ENCODE measurements at regions not wholly inside any gene's neighbourhood (a gene's known extent, or its start where the extent isn't known, plus 50 kb on each side); places are given as distances from the start of the nearest gene placed in this dataset.

- DNase-seq (ENCODE audit: low read depth, low spot score) = no peak
- Histone ChIP-seq H3K9me3 (ENCODE audit: low read depth, low read length) (no peaks in the 10 kb centered on the region), H3K36me3 (ENCODE audit: insufficient read depth, low read length) (no peaks in the 10 kb centered on the region), H3K9ac (ENCODE audit: insufficient read length) (no peak overlapping the region), H3K27ac (no peak overlapping the region), H3K4me3 (peak overlapping the region; percentile 40)
- TF ChIP-seq EZH2 (IDR thresholded peaks at IDR 0.05) (no peak), POLR2AphosphoS5 (IDR thresholded peaks at IDR 0.05; ENCODE audit: borderline replicate concordance, low read depth, low read length) (no peak), FOXP2 (optimal IDR thresholded peaks at IDR 0.05; ENCODE audit: control extremely low read depth, extremely low read length, insufficient read depth) (no peak)
Measured at GRCh38 chr6:40950986-40951698, 87.9 kb downstream of the UNC5CL start.

- DNase-seq (ENCODE audit: low read depth, low spot score) = no peak
- Histone ChIP-seq H3K36me3 (ENCODE audit: insufficient read depth, low read length) (no peaks in the 10 kb centered on the region), H3K9me3 (ENCODE audit: low read depth, low read length) (no peaks in the 10 kb centered on the region), H3K9ac (ENCODE audit: insufficient read length) (no peak overlapping the region), H3K4me3 (no peak overlapping the region), H3K27ac (no peak overlapping the region)
- TF ChIP-seq POLR2AphosphoS5 (IDR thresholded peaks at IDR 0.05; ENCODE audit: borderline replicate concordance, low read depth, low read length) = no peak
- TF ChIP-seq EZH2 (IDR thresholded peaks at IDR 0.05) = no peak
- no peak for TF ChIP-seq FOXP2 (optimal IDR thresholded peaks at IDR 0.05; ENCODE audit: control extremely low read depth, extremely low read length, insufficient read depth)
Measured at GRCh38 chr6:40948570-40948969, 90.5 kb downstream of the UNC5CL start.

- TF ChIP-seq POLR2AphosphoS5 (IDR thresholded peaks at IDR 0.05; ENCODE audit: borderline replicate concordance, low read depth, low read length) (no peak), EZH2 (IDR thresholded peaks at IDR 0.05) (no peak), FOXP2 (optimal IDR thresholded peaks at IDR 0.05; ENCODE audit: control extremely low read depth, extremely low read length, insufficient read depth) (no peak)
- Histone ChIP-seq H3K9me3 (ENCODE audit: low read depth, low read length) (no peaks in the 10 kb centered on the region), H3K27ac (no peak overlapping the region), H3K4me3 (no peak overlapping the region), H3K9ac (ENCODE audit: insufficient read length) (no peak overlapping the region), H3K36me3 (ENCODE audit: insufficient read depth, low read length) (no peaks in the 10 kb centered on the region)
- DNase-seq (ENCODE audit: low read depth, low spot score) = no peak
Measured at GRCh38 chr6:40947876-40948526, 91.0 kb downstream of the UNC5CL start.

- no peak for DNase-seq (ENCODE audit: low read depth, low spot score)
- Histone ChIP-seq H3K36me3 (ENCODE audit: insufficient read depth, low read length) (no peaks in the 10 kb centered on the region), H3K4me3 (no peak overlapping the region), H3K9me3 (ENCODE audit: low read depth, low read length) (no peaks in the 10 kb centered on the region), H3K9ac (ENCODE audit: insufficient read length) (no peak overlapping the region), H3K27ac (no peak overlapping the region)
- no peak for TF ChIP-seq EZH2 (IDR thresholded peaks at IDR 0.05)
- no peak for TF ChIP-seq FOXP2 (optimal IDR thresholded peaks at IDR 0.05; ENCODE audit: control extremely low read depth, extremely low read length, insufficient read depth)
- no peak for TF ChIP-seq POLR2AphosphoS5 (IDR thresholded peaks at IDR 0.05; ENCODE audit: borderline replicate concordance, low read depth, low read length)
Measured at GRCh38 chr6:40946738-40947301, 92.2 kb downstream of the UNC5CL start.

- no peak for DNase-seq (ENCODE audit: low read depth, low spot score)
- no peaks in the 10 kb centered on the region for H3K9me3 ChIP-seq (ENCODE audit: low read depth, low read length)
- no peak overlapping the region for H3K27ac ChIP-seq
Measured at GRCh38 chr6:40937491-40937890, 101.5 kb downstream of the UNC5CL start.

GRCh38 chr6:40936818-40937251 is 102.2 kb downstream of the UNC5CL start:
- TF ChIP-seq FOXP2 (optimal IDR thresholded peaks at IDR 0.05; ENCODE audit: control extremely low read depth, extremely low read length, insufficient read depth) = no peak
- H3K9ac ChIP-seq (ENCODE audit: insufficient read length) = no peak overlapping the region
- H3K9me3 ChIP-seq (ENCODE audit: low read depth, low read length) = no peaks in the 10 kb centered on the region
- no peaks in the 10 kb centered on the region for H3K36me3 ChIP-seq (ENCODE audit: insufficient read depth, low read length)
- peak overlapping the region; percentile 20; the same call in 1 of the 2 replicates for H3K4me3 ChIP-seq
- DNase-seq (ENCODE audit: low read depth, low spot score) = no peak
- H3K27ac ChIP-seq = no peak overlapping the region

More at GRCh38 chr6:40937491-40937890, 101.5 kb downstream of the UNC5CL start:
- H3K36me3 ChIP-seq (ENCODE audit: insufficient read depth, low read length) = no peaks in the 10 kb centered on the region
- H3K4me3 ChIP-seq = peak overlapping the region; percentile 20; the same call in 1 of the 2 replicates
- no peak overlapping the region for H3K9ac ChIP-seq (ENCODE audit: insufficient read length)
- no peak for TF ChIP-seq EZH2 (IDR thresholded peaks at IDR 0.05)
- no peak for TF ChIP-seq FOXP2 (optimal IDR thresholded peaks at IDR 0.05; ENCODE audit: control extremely low read depth, extremely low read length, insufficient read depth)
- no peak for TF ChIP-seq POLR2AphosphoS5 (IDR thresholded peaks at IDR 0.05; ENCODE audit: borderline replicate concordance, low read depth, low read length)

- no peak for TF ChIP-seq POLR2AphosphoS5 (IDR thresholded peaks at IDR 0.05; ENCODE audit: borderline replicate concordance, low read depth, low read length)
- no peak for TF ChIP-seq FOXP2 (optimal IDR thresholded peaks at IDR 0.05; ENCODE audit: control extremely low read depth, extremely low read length, insufficient read depth)
- no peak for TF ChIP-seq EZH2 (IDR thresholded peaks at IDR 0.05)
- H3K4me3 ChIP-seq = no peak overlapping the region
- no peak for DNase-seq (ENCODE audit: low read depth, low spot score)
- H3K9me3 ChIP-seq (ENCODE audit: low read depth, low read length) = no peaks in the 10 kb centered on the region
- H3K9ac ChIP-seq (ENCODE audit: insufficient read length) = no peak overlapping the region
- H3K36me3 ChIP-seq (ENCODE audit: insufficient read depth, low read length) = no peaks in the 10 kb centered on the region
- H3K27ac ChIP-seq = no peak overlapping the region
Measured at GRCh38 chr6:40933864-40934263, 105.2 kb downstream of the UNC5CL start.

- no peak overlapping the region for H3K27ac ChIP-seq
- TF ChIP-seq EZH2 (IDR thresholded peaks at IDR 0.05) = no peak
- no peak for TF ChIP-seq POLR2AphosphoS5 (IDR thresholded peaks at IDR 0.05; ENCODE audit: borderline replicate concordance, low read depth, low read length)
- TF ChIP-seq FOXP2 (optimal IDR thresholded peaks at IDR 0.05; ENCODE audit: control extremely low read depth, extremely low read length, insufficient read depth) = no peak
Measured at GRCh38 chr6:40932953-40933352, 106.1 kb downstream of the UNC5CL start.

More at GRCh38 chr6:40932953-40933352, 106.1 kb downstream of the UNC5CL start:
- Histone ChIP-seq H3K9me3 (ENCODE audit: low read depth, low read length) (no peaks in the 10 kb centered on the region), H3K4me3 (no peak overlapping the region), H3K9ac (ENCODE audit: insufficient read length) (no peak overlapping the region), H3K36me3 (ENCODE audit: insufficient read depth, low read length) (no peaks in the 10 kb centered on the region)
- no peak for DNase-seq (ENCODE audit: low read depth, low spot score)

All from SK-N-MC (cell line).